OCI-LY3 (cell line): ENCODE measurements at regions not wholly inside any gene's neighbourhood (a gene's known extent, or its start where the extent isn't known, plus 50 kb on each side); places are given as distances from the start of the nearest gene placed in this dataset.

Experiments used
- H2AFZ ChIP-seq: fragments of 200-600, 300-600 bp; shearing (Covaris generic); 2 replicates; pipeline ENCODE4 v1.6.0; 2014; ENCODE audit warnings: antibody characterized with exemption, low read depth, low read length
- H3K27ac ChIP-seq: fragments of 200-600, 300-600 bp; sonication (generic); 2 replicates; pipeline ENCODE4 v1.5.1; 2014; ENCODE audit warnings: mild to moderate bottlenecking, low read length, moderate library complexity, mixed read lengths
- H3K27me3 ChIP-seq: fragments of 200-600, 300-600 bp; sonication (generic); 2 replicates; pipeline ENCODE4 v1.6.1; 2014; ENCODE audit warnings: low read depth, low read length, mixed read lengths
- H3K36me3 ChIP-seq: fragments of 200-600, 300-600 bp; sonication (generic); replicated peaks from 2 replicates; pipeline ENCODE3; 2014; ENCODE audit warnings: low read depth, low read length, mixed read lengths
- H3K4me1 ChIP-seq: fragments of 300-600, 200-600 bp; sonication (generic); 2 replicates; pipeline ENCODE4 v1.6.1; 2014; ENCODE audit warnings: low read length, mixed read lengths
- H3K4me2 ChIP-seq: fragments of 200-600, 300-600 bp; sonication (generic); 2 replicates; pipeline ENCODE4 v1.6.1; 2014; ENCODE audit warnings: low read length, mixed read lengths
- H3K4me3 ChIP-seq: fragments of 300-600, 200-600 bp; sonication (generic); 2 replicates; pipeline ENCODE4 v1.5.1; 2014; ENCODE audit warnings: antibody characterized with exemption, mild to moderate bottlenecking, low read length, moderate library complexity
- H3K79me2 ChIP-seq: fragments of 300-600, 200-600 bp; shearing (Covaris generic); 2 replicates; pipeline ENCODE4 v1.6.1; 2014; ENCODE audit warnings: mild to moderate bottlenecking, low read length, mixed read lengths
- H3K9ac ChIP-seq: fragments of 300-600, 200-600 bp; shearing (Covaris generic); 2 replicates; pipeline ENCODE4 v1.6.0; 2014; ENCODE audit warnings: mild to moderate bottlenecking, low read length, moderate library complexity
- H3K9me3 ChIP-seq: fragments of 200-600, 300-600 bp; shearing (Covaris generic); 2 replicates; pipeline ENCODE4 v1.6.1; 2014; ENCODE audit warnings: low read length, mixed read lengths; ENCODE audit not compliant: insufficient read depth
- H4K20me1 ChIP-seq: fragments of 200-600, 300-600 bp; sonication (generic); 2 replicates; pipeline ENCODE4 v1.6.1; 2016; ENCODE audit warnings: low read length, mixed read lengths; ENCODE audit not compliant: insufficient read depth
- EZH2phosphoT487 ChIP-seq: fragments of 200-600 bp; shearing (Covaris generic); IDR thresholded peaks from 2 replicates; pipeline ENCODE4 v1.6.1; 2018; ENCODE audit warnings: antibody characterized with exemption, mixed run types, low read depth
- TF ChIP-seq, protein P1 (sequence below): fragments of 200-600, 300-600 bp; sonication (generic); IDR thresholded peaks from 2 replicates; pipeline ENCODE4 v1.5.1; 2014; ENCODE audit warnings: antibody characterized with exemption, low read length, low read depth

DNA sequence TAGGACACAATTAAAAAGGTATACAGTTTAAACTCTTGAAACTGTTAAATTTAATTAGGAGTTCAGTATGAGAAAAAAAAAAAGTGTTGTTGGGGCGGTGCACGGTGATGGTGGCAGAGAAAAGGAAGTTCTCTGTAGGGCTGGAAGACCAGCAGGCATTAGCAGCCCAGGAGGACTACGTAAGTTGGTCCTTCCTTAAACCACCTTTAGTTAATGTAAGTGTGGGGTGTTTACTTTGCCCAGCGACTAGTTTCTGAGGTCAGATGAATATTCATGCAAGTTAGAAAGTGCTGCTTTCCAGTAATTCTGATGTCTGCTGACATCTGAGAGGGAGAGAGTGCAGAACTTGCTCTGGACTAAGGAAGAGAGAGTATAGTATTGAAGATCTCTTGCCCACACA, 54.9 kb downstream of the NKX2-1 start:
- Histone ChIP-seq H2AFZ (no peak overlapping the region), H3K4me1 (no peaks in the 10 kb centered on the region), H3K4me2 (no peak overlapping the region), H3K4me3 (no peak overlapping the region), H3K27ac (no peak overlapping the region), H3K79me2 (no peaks in the 10 kb centered on the region), H4K20me1 (no peaks in the 10 kb centered on the region), H3K27me3 (no peaks in the 10 kb centered on the region), H3K9me3 (no peaks in the 10 kb centered on the region), H3K36me3 (no peaks in the 10 kb centered on the region), H3K9ac (no peak overlapping the region)
- TF ChIP-seq EZH2phosphoT487: no peak
- TF ChIP-seq, protein P1, sequence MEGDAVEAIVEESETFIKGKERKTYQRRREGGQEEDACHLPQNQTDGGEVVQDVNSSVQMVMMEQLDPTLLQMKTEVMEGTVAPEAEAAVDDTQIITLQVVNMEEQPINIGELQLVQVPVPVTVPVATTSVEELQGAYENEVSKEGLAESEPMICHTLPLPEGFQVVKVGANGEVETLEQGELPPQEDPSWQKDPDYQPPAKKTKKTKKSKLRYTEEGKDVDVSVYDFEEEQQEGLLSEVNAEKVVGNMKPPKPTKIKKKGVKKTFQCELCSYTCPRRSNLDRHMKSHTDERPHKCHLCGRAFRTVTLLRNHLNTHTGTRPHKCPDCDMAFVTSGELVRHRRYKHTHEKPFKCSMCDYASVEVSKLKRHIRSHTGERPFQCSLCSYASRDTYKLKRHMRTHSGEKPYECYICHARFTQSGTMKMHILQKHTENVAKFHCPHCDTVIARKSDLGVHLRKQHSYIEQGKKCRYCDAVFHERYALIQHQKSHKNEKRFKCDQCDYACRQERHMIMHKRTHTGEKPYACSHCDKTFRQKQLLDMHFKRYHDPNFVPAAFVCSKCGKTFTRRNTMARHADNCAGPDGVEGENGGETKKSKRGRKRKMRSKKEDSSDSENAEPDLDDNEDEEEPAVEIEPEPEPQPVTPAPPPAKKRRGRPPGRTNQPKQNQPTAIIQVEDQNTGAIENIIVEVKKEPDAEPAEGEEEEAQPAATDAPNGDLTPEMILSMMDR: no peak

DNA sequence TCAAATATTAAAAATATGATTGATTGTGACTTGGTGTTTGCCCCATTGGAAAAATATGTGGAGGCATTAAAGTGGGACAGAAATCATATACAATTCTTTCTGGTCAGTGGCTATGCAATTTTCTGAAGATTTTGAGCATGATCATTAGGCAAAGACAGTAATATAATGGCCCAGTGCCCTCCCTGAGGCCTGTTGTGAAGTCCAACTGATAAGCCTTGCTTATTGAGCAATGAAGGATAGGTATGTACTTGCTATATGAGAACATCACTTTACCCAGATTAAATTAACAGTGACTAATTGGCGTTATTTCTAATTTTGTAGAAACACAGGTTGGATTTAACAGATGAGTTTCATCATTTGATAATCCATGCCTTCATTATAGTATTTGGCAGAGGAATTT, 57.1 kb downstream of the NKX2-1 start:
- no peaks in the 10 kb centered on the region for H3K27me3 ChIP-seq

DNA sequence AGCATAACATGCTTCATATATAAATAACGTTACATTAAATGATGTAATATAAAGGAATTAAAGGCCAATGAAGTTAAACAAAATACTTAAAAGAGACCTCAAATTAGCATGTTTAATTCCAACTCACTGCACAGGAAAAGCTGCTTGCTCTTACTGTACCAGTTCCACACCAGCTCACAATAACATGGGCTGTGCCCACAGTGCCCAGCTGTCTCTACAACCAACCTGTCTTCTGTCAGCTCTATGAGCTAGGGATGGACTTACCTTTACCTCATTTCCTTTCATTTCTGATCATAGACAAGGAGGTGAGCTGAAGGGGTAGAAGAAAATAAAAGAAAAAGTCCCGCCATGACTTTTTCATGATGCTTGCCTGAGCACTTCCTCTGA, 64.8 kb downstream of the NKX2-1 start:
- Histone ChIP-seq H3K27me3 (no peaks in the 10 kb centered on the region), H3K79me2 (no peaks in the 10 kb centered on the region), H2AFZ (no peak overlapping the region), H3K9me3 (no peaks in the 10 kb centered on the region), H3K36me3 (no peaks in the 10 kb centered on the region), H4K20me1 (no peaks in the 10 kb centered on the region), H3K9ac (no peak overlapping the region), H3K27ac (no peak overlapping the region), H3K4me3 (no peak overlapping the region), H3K4me2 (no peak overlapping the region), H3K4me1 (peaks cover 15% of the 10 kb centered on the region)
- no peak for TF ChIP-seq EZH2phosphoT487
- TF ChIP-seq, protein P1: no peak

More for the DNA sequence above, 57.1 kb downstream of the NKX2-1 start:
- Histone ChIP-seq H3K4me3 (no peak overlapping the region), H3K27ac (no peak overlapping the region), H4K20me1 (no peaks in the 10 kb centered on the region), H3K4me2 (no peak overlapping the region), H3K4me1 (no peaks in the 10 kb centered on the region), H3K9me3 (no peaks in the 10 kb centered on the region), H3K9ac (no peak overlapping the region), H2AFZ (no peak overlapping the region), H3K36me3 (no peaks in the 10 kb centered on the region), H3K79me2 (no peaks in the 10 kb centered on the region)
- TF ChIP-seq, protein P1: no peak
- no peak for TF ChIP-seq EZH2phosphoT487

DNA sequence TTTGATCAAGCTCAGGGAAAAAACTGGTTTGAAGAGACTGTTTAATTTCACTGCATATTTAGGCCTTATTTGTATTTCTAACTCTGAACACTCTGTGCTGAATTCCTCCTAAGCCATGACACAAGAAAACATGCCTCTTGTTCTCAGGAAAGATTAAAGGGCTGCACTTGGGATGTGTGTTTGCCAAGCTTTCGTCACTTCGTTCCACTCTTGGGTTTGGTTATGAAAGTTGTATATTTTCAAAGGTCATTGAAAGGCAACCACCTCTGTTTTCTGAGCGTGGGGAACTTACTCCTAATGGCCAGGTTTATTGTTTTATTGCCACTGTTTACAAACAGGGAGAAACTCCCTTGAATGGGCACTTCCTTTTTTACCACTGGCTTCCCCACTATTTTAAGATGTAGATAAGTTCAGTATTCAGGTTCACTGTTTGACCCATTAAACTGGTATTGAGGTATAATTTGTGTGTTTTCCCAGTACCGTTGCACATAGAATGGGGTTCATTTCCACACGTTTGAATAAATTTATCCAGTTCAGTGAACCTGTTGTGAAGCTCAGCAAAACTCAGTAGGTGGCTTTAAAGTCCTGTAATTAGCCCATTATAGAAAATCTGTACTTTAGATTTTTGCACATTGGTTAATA, 65.3 kb downstream of the NKX2-1 start:
- no peak overlapping the region for H3K4me3 ChIP-seq
- no peak overlapping the region for H3K9ac ChIP-seq
- no peaks in the 10 kb centered on the region for H3K36me3 ChIP-seq
- no peak for TF ChIP-seq EZH2phosphoT487
- TF ChIP-seq, protein P1: no peak
- H3K27ac ChIP-seq: no peak overlapping the region
- no peaks in the 10 kb centered on the region for H3K79me2 ChIP-seq
- H4K20me1 ChIP-seq: no peaks in the 10 kb centered on the region
- H2AFZ ChIP-seq: no peak overlapping the region
- H3K27me3 ChIP-seq: no peaks in the 10 kb centered on the region
- no peak overlapping the region for H3K4me2 ChIP-seq
- peaks cover 15% of the 10 kb centered on the region for H3K4me1 ChIP-seq
- no peaks in the 10 kb centered on the region for H3K9me3 ChIP-seq
